ENCODE measurements at regions not wholly inside any gene's neighbourhood (a gene's known extent, or its start where the extent isn't known, plus 50 kb on each side); places are given as distances from the start of the nearest gene placed in this dataset.

- 96% methylated on average over 12 of the region's 12 CpGs for WGBS (ENCODE audit: low lambda C conversion rate)
- Histone ChIP-seq H3K9me2 (no peaks in the 10 kb centered on the region), H3K4me1 (ENCODE audit: control insufficient read depth in 1 of 2, insufficient read depth in 2 of 2, low read depth in 1 of 2, low read length in 1 of 2) (peaks cover 16 to 18% of the 10 kb centered on the region in 2 experiments; a peak in 2 of 4 replicates), H3F3A (replicated peaks; ENCODE audit: insufficient read depth) (peaks cover 6% of the 10 kb centered on the region), H3K79me2 (ENCODE audit: insufficient read depth) (peaks cover 90% of the 10 kb centered on the region), H3K27ac (ENCODE audit: low read depth in 2 of 2, low read length in 1 of 2) (peak overlapping the region in 1 of 2 experiments; percentile 13; a peak in 1 of 4 replicates), H4K20me1 (ENCODE audit: insufficient read depth) (peaks cover 68% of the 10 kb centered on the region), H3K9ac (no peak overlapping the region), H3K27me3 (ENCODE audit: insufficient read depth) (no peaks in the 10 kb centered on the region), H3K4me2 (peak overlapping the region; percentile 56; the same call in 1 of the 2 replicates), H3K9me3 (no peaks in the 10 kb centered on the region), H3K4me3 (ENCODE audit: low read depth in 2 of 2, low read length in 1 of 2) (no peak overlapping the region), H2AFZ (ENCODE audit: low read depth) (no peak overlapping the region), H3K36me3 (replicated peaks in 1 of 2; ENCODE audit: control insufficient read depth in 1 of 2, insufficient read depth in 2 of 2, low read length in 1 of 2) (peaks cover 0 to 34% of the 10 kb centered on the region in 2 experiments)
- CTCF ChIA-PET, result interaction anchor here (1.2 kb wide), 1 partner anchor 509 kb away, joined by 4 read pairs; no protein-coding TSS in a partner anchor
- TF ChIP-seq NRF1 (IDR thresholded peaks at IDR 0.05; ENCODE audit: low read depth, low read length) (no peak), CHD2 (IDR thresholded peaks at IDR 0.05; ENCODE audit: low read length, partially characterized antibody) (no peak), POLR2AphosphoS5 (IDR thresholded peaks at IDR 0.05; ENCODE audit: low read depth, low read length) (no peak)
- no peak for DNase-seq
- POLR2A ChIA-PET, result no interaction called here
Observed at GRCh38 chr10:29731760-29732159, 97.0 kb upstream of the SVIL start.

DNA sequence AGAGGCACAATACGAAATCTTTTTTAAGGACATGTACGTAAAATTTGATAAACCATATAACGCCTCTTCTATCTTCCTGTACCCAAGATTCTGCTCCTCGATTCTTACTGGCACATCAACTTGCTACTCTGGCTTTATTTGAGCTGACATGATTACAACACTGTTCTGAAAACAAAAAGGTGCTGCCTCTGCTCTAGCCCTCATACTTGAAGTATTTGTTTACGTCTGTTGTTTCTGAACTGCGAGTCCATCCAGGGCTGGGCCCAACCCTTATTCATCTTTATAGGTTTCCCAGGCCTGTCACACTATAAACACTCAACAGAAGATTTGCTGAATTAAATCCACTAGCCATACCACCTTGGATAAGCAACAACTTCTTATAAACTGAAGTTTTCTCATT lies 96.2 kb upstream of the SVIL start:
- Histone ChIP-seq H3F3A (replicated peaks; ENCODE audit: insufficient read depth) (peaks cover 6% of the 10 kb centered on the region), H4K20me1 (ENCODE audit: insufficient read depth) (peaks cover 76% of the 10 kb centered on the region), H2AFZ (ENCODE audit: low read depth) (no peak overlapping the region), H3K9ac (no peak overlapping the region), H3K4me3 (ENCODE audit: low read depth in 2 of 2, low read length in 1 of 2) (no peak overlapping the region), H3K9me3 (no peaks in the 10 kb centered on the region), H3K4me2 (peak overlapping the region; percentile 56; the same call in 1 of the 2 replicates), H3K4me1 (ENCODE audit: control insufficient read depth in 1 of 2, insufficient read depth in 2 of 2, low read depth in 1 of 2, low read length in 1 of 2) (peaks cover 11 to 18% of the 10 kb centered on the region in 2 experiments; a peak in 2 of 4 replicates), H3K79me2 (ENCODE audit: insufficient read depth) (peaks cover 92% of the 10 kb centered on the region), H3K9me2 (no peaks in the 10 kb centered on the region), H3K27me3 (ENCODE audit: insufficient read depth) (no peaks in the 10 kb centered on the region), H3K36me3 (replicated peaks in 1 of 2; ENCODE audit: control insufficient read depth in 1 of 2, insufficient read depth in 2 of 2, low read length in 1 of 2) (peaks cover 0 to 38% of the 10 kb centered on the region in 2 experiments), H3K27ac (ENCODE audit: low read depth in 2 of 2, low read length in 1 of 2) (no peak overlapping the region)
- no peak for DNase-seq
- POLR2A ChIA-PET, result no interaction called here
- CTCF ChIA-PET, result no interaction called here
- TF ChIP-seq FOSL2 (IDR thresholded peaks at IDR 0.05; ENCODE audit: borderline replicate concordance, low read depth), result no peak
- WGBS (ENCODE audit: low lambda C conversion rate), result 98% methylated on average over 6 of the region's 6 CpGs

DNA sequence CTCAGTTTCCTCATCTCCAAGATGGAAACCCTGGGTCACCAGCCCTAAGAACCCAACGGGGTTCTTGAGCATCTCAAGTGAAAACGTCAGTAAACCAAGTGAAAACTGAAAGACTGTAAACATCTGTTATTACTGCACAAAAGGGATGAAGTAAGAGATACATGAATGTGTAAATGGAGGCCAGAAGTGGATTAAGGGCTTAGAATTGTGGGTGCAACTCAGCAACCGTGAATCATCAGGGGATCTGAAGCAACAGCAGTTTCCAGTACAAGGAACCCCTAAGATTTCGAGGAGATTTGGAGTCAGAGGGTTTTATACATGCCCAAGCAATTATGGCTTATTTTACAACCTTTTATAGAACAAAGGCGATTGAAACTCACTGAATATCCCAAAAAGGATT lies 95.7 kb upstream of the SVIL start:
- peaks cover 11 to 20% of the 10 kb centered on the region in 2 experiments; a peak in 2 of 4 replicates for H3K4me1 ChIP-seq (ENCODE audit: control insufficient read depth in 1 of 2, insufficient read depth in 2 of 2, low read depth in 1 of 2, low read length in 1 of 2)
- no peaks in the 10 kb centered on the region for H3K9me3 ChIP-seq
- DNase-seq, result no peak
- 89% methylated on average over 5 of the region's 5 CpGs for WGBS (ENCODE audit: low lambda C conversion rate)
- no peak overlapping the region for H2AFZ ChIP-seq (ENCODE audit: low read depth)
- peaks cover 96% of the 10 kb centered on the region for H3K79me2 ChIP-seq (ENCODE audit: insufficient read depth)
- H3K9ac ChIP-seq, result no peak overlapping the region
- H3K4me3 ChIP-seq (ENCODE audit: low read depth in 2 of 2, low read length in 1 of 2), result no peak overlapping the region
- H3K36me3 ChIP-seq (replicated peaks in 1 of 2; ENCODE audit: control insufficient read depth in 1 of 2, insufficient read depth in 2 of 2, low read length in 1 of 2), result peaks cover 0 to 38% of the 10 kb centered on the region in 2 experiments
- H3K9me2 ChIP-seq, result no peaks in the 10 kb centered on the region
- H3K27me3 ChIP-seq (ENCODE audit: insufficient read depth), result no peaks in the 10 kb centered on the region
- POLR2A ChIA-PET, result no interaction called here
- no peak overlapping the region for H3K27ac ChIP-seq (ENCODE audit: low read depth in 2 of 2, low read length in 1 of 2)
- TF ChIP-seq USF2 (IDR thresholded peaks at IDR 0.05; ENCODE audit: borderline replicate concordance, low read depth, low read length) (no peak), JUND (IDR thresholded peaks at IDR 0.05) (no peak), SIN3A (IDR thresholded peaks at IDR 0.05; ENCODE audit: borderline replicate concordance, low read depth, low read length) (no peak), FOSL2 (IDR thresholded peaks at IDR 0.05; ENCODE audit: borderline replicate concordance, low read depth) (no peak), GATA2 (CRISPR knock-in tag; IDR thresholded peaks at IDR 0.05) (no peak), IRF3 (IDR thresholded peaks at IDR 0.05; ENCODE audit: low read depth, low read length) (no peak), GABPA (IDR thresholded peaks at IDR 0.05; ENCODE audit: low read depth) (no peak), TAF1 (IDR thresholded peaks at IDR 0.05; ENCODE audit: borderline replicate concordance, low read depth, low read length) (no peak), ZBTB33 (IDR thresholded peaks at IDR 0.05; ENCODE audit: borderline replicate concordance, low read depth) (no peak)
- TF ChIP-seq, protein P1, sequence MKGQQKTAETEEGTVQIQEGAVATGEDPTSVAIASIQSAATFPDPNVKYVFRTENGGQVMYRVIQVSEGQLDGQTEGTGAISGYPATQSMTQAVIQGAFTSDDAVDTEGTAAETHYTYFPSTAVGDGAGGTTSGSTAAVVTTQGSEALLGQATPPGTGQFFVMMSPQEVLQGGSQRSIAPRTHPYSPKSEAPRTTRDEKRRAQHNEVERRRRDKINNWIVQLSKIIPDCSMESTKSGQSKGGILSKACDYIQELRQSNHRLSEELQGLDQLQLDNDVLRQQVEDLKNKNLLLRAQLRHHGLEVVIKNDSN (IDR thresholded peaks at IDR 0.05; ENCODE audit: borderline replicate concordance, low read depth), result no peak
- H4K20me1 ChIP-seq (ENCODE audit: insufficient read depth), result peaks cover 81% of the 10 kb centered on the region
- H3F3A ChIP-seq (replicated peaks; ENCODE audit: insufficient read depth), result peaks cover 6% of the 10 kb centered on the region
- H3K4me2 ChIP-seq, result no peak overlapping the region
- CTCF ChIA-PET, result no interaction called here

Data from SK-N-SH (cell line).